HG03060 (cell line): ENCODE measurements at regions not wholly inside any gene's neighbourhood (a gene's known extent, or its start where the extent isn't known, plus 50 kb on each side); places are given as distances from the start of the nearest gene placed in this dataset.

Experiments
- ATAC-seq: cut with Tn5 transposase; IDR thresholded peaks from one replicate; pipeline ENCODE4 v1.9.1; 2021; ENCODE audit warnings: low read depth, moderate number of reproducible peaks; ENCODE audit not compliant: unreplicated experiment

- ATAC-seq: no peak
Measured at GRCh38 chr4:176383273-176384077, 63.7 kb downstream of the SPCS3 start.

GRCh38 chr4:176385601-176386000, 65.8 kb downstream of the SPCS3 start:
- no peak for ATAC-seq

- no peak for ATAC-seq
Measured at GRCh38 chr4:176387571-176387970, 67.8 kb downstream of the SPCS3 start.

DNA sequence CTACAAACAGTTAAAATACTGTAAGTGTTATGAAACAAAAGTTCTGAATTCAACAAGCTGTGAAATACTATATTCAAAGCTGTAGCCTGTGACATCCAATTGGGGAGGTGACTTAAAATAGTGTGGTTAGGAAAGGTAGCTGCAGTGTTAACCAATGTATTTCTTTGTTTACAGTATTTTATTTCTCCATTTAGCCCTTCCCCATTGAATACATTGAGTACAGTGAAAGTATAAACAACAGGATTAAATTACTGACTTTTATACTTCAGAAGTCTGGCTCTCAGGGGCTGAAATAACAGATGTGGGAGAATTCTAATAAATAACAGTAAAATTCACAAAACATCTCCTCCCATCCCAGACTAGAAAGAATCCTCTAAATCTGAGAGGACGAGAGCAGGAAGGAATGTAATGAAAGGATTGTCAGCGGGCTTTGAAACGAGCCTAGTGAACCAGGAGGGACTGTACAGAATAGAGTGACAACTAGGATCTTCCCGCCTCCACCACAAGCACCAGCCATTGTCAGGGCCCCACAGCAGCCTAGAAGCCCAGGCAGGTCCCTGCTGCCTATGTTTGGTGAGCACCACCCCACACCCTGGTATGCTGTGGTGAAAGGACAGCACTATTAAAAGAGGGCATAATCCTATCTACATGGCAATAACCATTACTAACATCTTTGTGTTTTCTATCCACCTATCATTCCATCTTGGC, 73.7 kb downstream of the SPCS3 start:
- ATAC-seq: no peak

DNA sequence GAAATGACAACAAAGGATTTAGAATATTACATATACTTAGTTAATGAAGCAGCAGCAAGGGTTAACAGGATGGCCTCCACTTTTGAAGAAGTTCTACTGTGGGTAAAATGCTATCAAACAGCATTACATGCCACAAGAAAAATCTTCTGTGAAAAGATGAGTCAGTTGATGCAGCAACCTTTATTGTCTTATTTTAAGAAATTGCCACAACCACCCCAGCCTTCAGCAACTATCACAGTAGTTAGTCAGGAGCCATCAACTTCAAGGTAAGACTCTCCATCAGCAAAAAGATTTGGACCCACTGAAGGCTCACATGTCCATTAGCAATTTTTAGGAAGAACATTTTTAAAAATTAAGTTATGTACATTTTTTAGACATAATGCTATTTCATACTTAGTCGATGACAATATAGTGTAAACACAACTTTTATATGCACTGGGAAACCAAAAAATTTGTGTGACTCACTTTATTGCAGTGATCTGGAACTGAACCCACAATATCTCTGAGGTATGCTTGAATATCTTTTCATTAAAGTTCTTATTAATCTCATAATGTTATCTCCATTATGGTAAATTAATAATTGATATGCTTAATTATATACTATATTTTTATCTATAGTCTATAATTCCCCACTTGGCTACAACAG, 81.2 kb downstream of the SPCS3 start:
- ATAC-seq: no peak

GRCh38 chr4:176404621-176405020, 84.9 kb downstream of the SPCS3 start:
- no peak for ATAC-seq

DNA sequence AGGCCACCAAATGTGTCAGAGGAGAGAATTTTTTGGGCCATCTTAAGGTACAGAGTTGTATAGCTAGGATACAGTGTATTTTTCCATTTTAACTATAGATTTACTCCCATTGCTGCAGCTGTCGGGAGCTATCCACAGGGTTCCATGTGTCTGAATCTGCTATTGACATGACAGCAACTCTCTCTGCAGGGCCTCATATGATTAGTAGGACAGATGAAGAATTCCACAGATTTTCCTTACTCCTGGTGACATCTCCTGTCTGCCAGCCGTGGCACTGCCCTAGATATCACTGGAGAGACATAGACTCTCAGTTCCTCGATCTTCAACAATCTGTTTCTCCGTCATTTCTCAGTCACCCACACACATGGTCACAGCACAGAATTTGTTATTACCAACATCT, 86.5 kb downstream of the SPCS3 start:
- ATAC-seq: no peak

DNA sequence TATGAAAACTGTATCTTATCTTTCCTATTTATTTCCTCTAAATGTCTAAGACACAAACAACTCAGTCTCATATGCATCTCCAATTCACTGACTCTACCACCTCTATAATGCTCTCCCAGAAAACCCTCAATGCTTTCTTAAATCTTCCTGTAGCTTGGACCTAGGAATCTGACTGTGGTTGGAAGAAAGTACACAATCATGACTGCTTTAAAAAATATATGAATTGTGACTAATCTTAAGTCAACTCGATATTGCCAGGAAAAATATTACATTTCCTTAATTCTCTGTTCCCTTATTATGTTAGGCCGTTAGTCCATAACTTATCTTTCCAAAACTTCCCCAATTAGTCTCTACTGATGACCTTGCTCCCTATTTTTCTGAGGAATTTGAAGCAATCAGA, 87.0 kb downstream of the SPCS3 start:
- no peak for ATAC-seq

GRCh38 chr4:176409627-176410026, 89.9 kb downstream of the SPCS3 start:
- no peak for ATAC-seq

DNA sequence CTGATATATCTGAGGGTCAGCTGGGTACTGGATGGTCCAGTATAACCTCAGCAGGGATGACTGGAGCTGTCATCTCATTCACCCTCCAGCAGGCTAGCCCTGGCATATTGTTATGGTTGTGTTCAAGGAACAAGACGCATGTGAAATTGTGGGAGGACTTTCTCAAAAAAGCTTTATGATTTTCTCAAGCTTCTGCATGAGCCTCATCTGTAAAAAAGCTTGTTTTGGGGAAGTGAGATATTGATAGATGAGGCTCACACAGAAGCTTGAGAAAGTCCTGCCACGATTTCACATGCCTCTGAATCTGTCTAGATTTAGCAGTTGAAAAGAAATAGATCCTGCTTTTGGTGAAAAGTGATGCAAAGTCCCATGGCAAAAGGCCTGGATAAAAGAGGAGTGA, 93.4 kb downstream of the SPCS3 start:
- ATAC-seq: peak; percentile 67

GRCh38 chr4:176422001-176422400, 102.2 kb downstream of the SPCS3 start:
- no peak for ATAC-seq

GRCh38 chr4:176422511-176422910, 102.7 kb downstream of the SPCS3 start:
- ATAC-seq: no peak

- no peak for ATAC-seq
Measured at GRCh38 chr4:176425035-176425434, 105.3 kb downstream of the SPCS3 start.

- ATAC-seq: no peak
Measured at GRCh38 chr4:176432811-176433540, 113.2 kb downstream of the SPCS3 start.

GRCh38 chr4:176433983-176434382, 114.2 kb downstream of the SPCS3 start:
- ATAC-seq: no peak

GRCh38 chr4:176435901-176436292, 116.1 kb downstream of the SPCS3 start:
- no peak for ATAC-seq

- no peak for ATAC-seq
Measured at GRCh38 chr4:176436293-176436973, 116.7 kb downstream of the SPCS3 start.

DNA sequence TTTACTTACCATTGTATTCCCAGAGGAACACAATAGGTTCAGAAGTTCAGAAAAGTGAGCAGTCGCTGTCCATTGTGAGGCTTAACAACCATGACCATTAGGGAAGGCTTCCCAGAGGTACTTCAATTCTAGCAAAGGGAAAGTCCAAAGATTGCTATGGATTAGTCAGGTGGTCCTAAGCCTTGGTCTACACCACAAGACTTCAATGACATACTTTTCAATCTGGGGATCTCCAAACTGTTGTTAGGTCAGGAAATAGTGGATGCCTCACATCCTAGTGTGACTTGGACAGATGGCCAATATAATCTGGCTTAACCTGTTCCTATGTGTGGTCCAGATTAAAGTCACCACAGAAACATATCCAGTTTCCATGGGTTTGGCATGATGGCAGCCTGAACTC, 118.0 kb downstream of the SPCS3 start:
- no peak for ATAC-seq

DNA sequence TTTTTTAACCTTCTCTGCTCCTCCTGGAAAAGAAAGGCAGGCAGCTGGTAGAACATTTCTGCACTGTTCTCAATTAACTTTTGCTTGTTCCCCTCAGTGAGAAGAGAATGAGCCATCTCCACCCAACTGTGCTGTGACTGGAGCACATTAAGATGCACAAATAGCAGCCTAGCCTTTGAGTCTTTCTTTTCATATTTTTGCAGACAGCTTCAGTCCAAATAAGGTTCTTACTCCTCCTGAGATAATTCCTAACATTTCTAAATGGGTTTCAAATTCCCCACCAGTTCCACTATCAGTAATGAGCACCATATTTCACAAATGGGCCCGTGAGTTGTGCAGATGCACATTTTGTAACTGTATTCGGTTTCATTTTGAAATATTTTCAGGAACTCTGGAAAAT, 118.6 kb downstream of the SPCS3 start:
- no peak for ATAC-seq

DNA sequence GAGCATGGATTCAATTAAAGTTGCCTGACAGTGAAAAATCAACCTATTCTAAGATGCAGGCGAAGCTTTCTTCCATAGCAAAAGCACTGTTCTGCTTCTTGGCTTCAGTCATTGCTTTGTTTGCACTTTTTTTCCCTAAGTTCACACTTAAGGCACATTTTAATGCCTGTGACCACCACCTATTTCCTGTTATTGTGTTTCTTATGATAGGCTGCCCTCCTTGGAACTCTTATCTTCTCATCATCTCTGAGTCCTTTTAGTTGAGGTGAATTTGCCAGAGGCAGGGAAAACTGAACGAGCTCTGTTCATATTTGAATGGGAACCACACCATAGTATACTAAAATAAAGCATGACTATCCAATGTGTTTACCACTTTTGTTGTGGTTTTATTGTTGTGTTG, 119.8 kb downstream of the SPCS3 start:
- ATAC-seq: no peak
